ENCODE measurements at regions not wholly inside any gene's neighbourhood (a gene's known extent, or its start where the extent isn't known, plus 50 kb on each side); places are given as distances from the start of the nearest gene placed in this dataset.

DNA sequence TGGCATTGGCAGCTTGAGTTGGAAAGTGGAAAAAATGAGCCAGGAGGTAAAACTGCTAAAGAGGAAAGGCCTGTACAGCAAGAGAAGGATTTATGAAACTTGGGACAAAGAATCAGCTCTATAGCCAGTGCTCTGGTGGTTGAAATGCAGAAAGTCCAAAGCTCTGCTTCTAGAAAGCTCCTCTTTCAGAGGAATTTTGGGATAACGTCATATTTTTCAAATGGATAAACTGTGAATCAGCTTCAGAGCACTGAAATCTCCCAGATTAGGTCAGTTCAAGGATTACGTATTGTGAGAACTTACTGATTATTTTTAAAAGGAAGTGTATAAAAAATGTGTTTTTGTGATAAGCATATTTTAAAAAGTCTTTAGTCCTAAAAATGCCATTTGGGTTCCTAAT lies 203.1 kb upstream of the CNOT2 start:
- no peaks in the 10 kb centered on the region for H3K36me3 ChIP-seq (ENCODE audit: insufficient read depth, low read length)
- peak overlapping the region; percentile 8 for H2AFZ ChIP-seq (ENCODE audit: low read length)
- no peak for TF ChIP-seq CTCF (IDR thresholded peaks at IDR 0.05; ENCODE audit: extremely low read depth, low read depth, low read length)
- no peak overlapping the region for H3K4me3 ChIP-seq (ENCODE audit: insufficient read depth, low read length)
- no peak overlapping the region for H3K4me2 ChIP-seq (ENCODE audit: insufficient read depth, low read length)
- H3K79me2 ChIP-seq (ENCODE audit: insufficient read depth, low read length), result no peaks in the 10 kb centered on the region
- DNase-seq (ENCODE audit: insufficient read length, low spot score, missing footprints), result peak; percentile 14
- no peaks in the 10 kb centered on the region for H4K20me1 ChIP-seq (ENCODE audit: insufficient read depth, low read length)
- H3K27me3 ChIP-seq (ENCODE audit: insufficient read depth, low read length), result no peaks in the 10 kb centered on the region
- H3K9me3 ChIP-seq (ENCODE audit: low read depth, low read length), result no peaks in the 10 kb centered on the region
- H3K4me1 ChIP-seq (ENCODE audit: insufficient read depth, low read length), result no peaks in the 10 kb centered on the region
- H3K27ac ChIP-seq (ENCODE audit: low read depth, low read length), result no peak overlapping the region

- no peak overlapping the region for H3K4me2 ChIP-seq (ENCODE audit: insufficient read depth, low read length)
- H3K27ac ChIP-seq (ENCODE audit: low read depth, low read length), result no peak overlapping the region
- no peaks in the 10 kb centered on the region for H4K20me1 ChIP-seq (ENCODE audit: insufficient read depth, low read length)
- H3K4me3 ChIP-seq (ENCODE audit: insufficient read depth, low read length), result no peak overlapping the region
- no peak for TF ChIP-seq CTCF (IDR thresholded peaks at IDR 0.05; ENCODE audit: extremely low read depth, low read depth, low read length)
- DNase-seq (ENCODE audit: insufficient read length, low spot score, missing footprints), result no peak
- H3K36me3 ChIP-seq (ENCODE audit: insufficient read depth, low read length), result no peaks in the 10 kb centered on the region
- no peaks in the 10 kb centered on the region for H3K27me3 ChIP-seq (ENCODE audit: insufficient read depth, low read length)
- H3K79me2 ChIP-seq (ENCODE audit: insufficient read depth, low read length), result no peaks in the 10 kb centered on the region
- no peaks in the 10 kb centered on the region for H3K4me1 ChIP-seq (ENCODE audit: insufficient read depth, low read length)
- H2AFZ ChIP-seq (ENCODE audit: low read length), result no peak overlapping the region
- H3K9me3 ChIP-seq (ENCODE audit: low read depth, low read length), result no peaks in the 10 kb centered on the region
Measured at GRCh38 chr12:70042675-70043074, 200.6 kb upstream of the CNOT2 start.

DNA sequence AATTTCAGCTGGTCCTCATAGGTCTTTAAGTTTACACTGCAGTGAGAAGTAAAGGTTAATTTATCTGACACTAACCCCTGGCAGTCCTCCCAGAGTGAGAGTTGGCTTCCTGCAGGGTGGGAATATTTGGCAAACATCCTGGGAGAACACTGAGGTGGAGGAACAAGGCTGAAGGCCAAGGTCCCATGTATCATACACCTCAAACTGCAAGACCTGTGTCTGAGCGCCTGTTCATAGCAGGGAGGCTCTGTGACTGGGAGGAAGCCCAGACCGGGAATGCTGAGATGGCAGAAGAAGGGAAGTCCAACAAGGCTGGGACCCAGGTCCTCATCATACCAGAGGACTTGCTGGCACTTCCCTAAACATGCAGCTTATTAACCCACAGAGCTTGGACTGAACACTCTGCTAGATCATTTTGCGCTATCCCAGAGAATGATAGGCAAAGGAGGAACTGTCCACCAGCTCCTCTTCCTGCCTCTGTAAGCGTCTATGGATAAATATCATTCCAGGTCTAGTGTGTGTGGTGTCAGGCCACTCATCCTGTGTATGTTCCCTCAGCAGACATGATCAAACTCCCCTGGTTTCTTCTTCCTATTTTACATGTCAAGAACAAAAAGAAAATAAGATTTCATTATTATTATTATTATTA lies 199.6 kb upstream of the CNOT2 start:
- Histone ChIP-seq H3K27ac (ENCODE audit: low read depth, low read length) (no peak overlapping the region), H3K4me2 (ENCODE audit: insufficient read depth, low read length) (no peak overlapping the region), H3K36me3 (ENCODE audit: insufficient read depth, low read length) (no peaks in the 10 kb centered on the region), H3K27me3 (ENCODE audit: insufficient read depth, low read length) (no peaks in the 10 kb centered on the region), H3K4me1 (ENCODE audit: insufficient read depth, low read length) (no peaks in the 10 kb centered on the region), H4K20me1 (ENCODE audit: insufficient read depth, low read length) (no peaks in the 10 kb centered on the region), H2AFZ (ENCODE audit: low read length) (no peak overlapping the region), H3K4me3 (ENCODE audit: insufficient read depth, low read length) (no peak overlapping the region), H3K79me2 (ENCODE audit: insufficient read depth, low read length) (no peaks in the 10 kb centered on the region), H3K9me3 (ENCODE audit: low read depth, low read length) (no peaks in the 10 kb centered on the region)
- DNase-seq (ENCODE audit: insufficient read length, low spot score, missing footprints), result no peak
- no peak for TF ChIP-seq CTCF (IDR thresholded peaks at IDR 0.05; ENCODE audit: extremely low read depth, low read depth, low read length)

GRCh38 chr12:70044167-70044566 lies 199.1 kb upstream of the CNOT2 start:
- Histone ChIP-seq H3K79me2 (ENCODE audit: insufficient read depth, low read length) (no peaks in the 10 kb centered on the region), H3K4me3 (ENCODE audit: insufficient read depth, low read length) (no peak overlapping the region), H4K20me1 (ENCODE audit: insufficient read depth, low read length) (no peaks in the 10 kb centered on the region), H3K27me3 (ENCODE audit: insufficient read depth, low read length) (no peaks in the 10 kb centered on the region), H3K27ac (ENCODE audit: low read depth, low read length) (no peak overlapping the region), H3K4me1 (ENCODE audit: insufficient read depth, low read length) (no peaks in the 10 kb centered on the region), H3K4me2 (ENCODE audit: insufficient read depth, low read length) (no peak overlapping the region), H2AFZ (ENCODE audit: low read length) (no peak overlapping the region), H3K36me3 (ENCODE audit: insufficient read depth, low read length) (no peaks in the 10 kb centered on the region), H3K9me3 (ENCODE audit: low read depth, low read length) (no peaks in the 10 kb centered on the region)
- no peak for DNase-seq (ENCODE audit: insufficient read length, low spot score, missing footprints)
- TF ChIP-seq CTCF (IDR thresholded peaks at IDR 0.05; ENCODE audit: extremely low read depth, low read depth, low read length), result no peak
